SU-DHL-6 (cell line): ENCODE measurements at regions not wholly inside any gene's neighbourhood (a gene's known extent, or its start where the extent isn't known, plus 50 kb on each side); places are given as distances from the start of the nearest gene placed in this dataset.

ENCODE experiments used
- H2AFZ ChIP-seq: fragments of 200-600 bp; sonication (generic); 2 replicates; pipeline ENCODE4 v1.6.1; 2014; ENCODE audit warnings: low read depth, mild to moderate bottlenecking, moderate library complexity, mixed read lengths, antibody characterized with exemption, low read length; ENCODE audit not compliant: severe bottlenecking
- H3F3A ChIP-seq: fragments of 200-600 bp; shearing (Covaris generic); 2 replicates; pipeline ENCODE4 v1.6.0; 2016; ENCODE audit warnings: antibody characterized with exemption, mild to moderate bottlenecking; ENCODE audit not compliant: insufficient read depth
- H3K27ac ChIP-seq: fragments of 200-600 bp; sonication (generic); 2 replicates; pipeline ENCODE4 v1.5.1; 2016; ENCODE audit warnings: low read depth, mild to moderate bottlenecking, low read length, moderate library complexity, mixed read lengths
- H3K27me3 ChIP-seq: fragments of 200-600 bp; sonication (generic), shearing (Covaris generic); 2 replicates; pipeline ENCODE4 v1.6.0; 2014; ENCODE audit warnings: mild to moderate bottlenecking, low read length
- H3K36me3 ChIP-seq: fragments of 200-600 bp; sonication (generic); 2 replicates; pipeline ENCODE4 v1.6.1; 2014; ENCODE audit warnings: mild to moderate bottlenecking, low read length, mixed read lengths
- H3K4me2 ChIP-seq: fragments of 300-600, 200-600 bp; shearing (Covaris generic), sonication (generic); 2 replicates; pipeline ENCODE4 v1.6.0; 2014; ENCODE audit warnings: low read length, low read depth, mild to moderate bottlenecking; ENCODE audit not compliant: poor library complexity, severe bottlenecking
- H3K4me3 ChIP-seq: fragments of 200-600 bp; sonication (generic); 2 replicates; pipeline ENCODE4 v1.5.1; 2014; ENCODE audit warnings: antibody characterized with exemption, low read length, mild to moderate bottlenecking, mixed read lengths; ENCODE audit not compliant: insufficient read depth, poor library complexity, severe bottlenecking
- H3K79me2 ChIP-seq: fragments of 200-600 bp; sonication (generic); 2 replicates; pipeline ENCODE4 v1.6.1; 2014; ENCODE audit warnings: mild to moderate bottlenecking, low read length, moderate library complexity; ENCODE audit not compliant: insufficient read depth
- H3K9ac ChIP-seq: fragments of 200-600 bp; sonication (generic); 2 replicates; pipeline ENCODE4 v1.7.0; 2014; ENCODE audit warnings: mild to moderate bottlenecking, low read length
- H3K9me2 ChIP-seq: fragments of 200-600 bp; sonication (generic); replicated peaks from 2 replicates; pipeline ENCODE4 v1.6.1; 2014; ENCODE audit warnings: low read length; ENCODE audit not compliant: insufficient read depth
- H3K9me3 ChIP-seq: fragments of 200-600 bp; sonication (generic); 2 replicates; pipeline ENCODE4 v1.6.1; 2014; ENCODE audit warnings: low read length, mixed read lengths; ENCODE audit not compliant: insufficient read depth
- H4K20me1 ChIP-seq: fragments of 200-600 bp; sonication (generic); 2 replicates; pipeline ENCODE4 v1.6.1; 2014; ENCODE audit warnings: low read depth, mild to moderate bottlenecking, antibody characterized with exemption, low read length, moderate library complexity, mixed read lengths
- CTCF ChIP-seq: fragments of 200-600 bp; sonication (generic); IDR thresholded peaks from one replicate; pipeline ENCODE4 v1.5.1; 2017; ENCODE audit warnings: antibody characterized with exemption, mild to moderate bottlenecking, low read length, moderate library complexity; ENCODE audit not compliant: insufficient read depth, poor library complexity, severe bottlenecking
- EZH2phosphoT487 ChIP-seq: fragments of 200-600 bp; sonication (generic), shearing (Covaris generic); conservative IDR thresholded peaks from 2 replicates; pipeline ENCODE4 v1.6.1; 2018; ENCODE audit warnings: mild to moderate bottlenecking, antibody characterized with exemption, low read length, moderate library complexity, mixed read lengths

GRCh38 chr10:123509338-123509737 is 156.8 kb upstream of the GPR26 start:
- Histone ChIP-seq H3K9me2 (no peaks in the 10 kb centered on the region), H2AFZ (no peak overlapping the region), H3K27me3 (no peaks in the 10 kb centered on the region), H3K4me3 (no peak overlapping the region), H3K27ac (no peak overlapping the region), H3K36me3 (no peaks in the 10 kb centered on the region), H3F3A (no peaks in the 10 kb centered on the region), H3K9ac (no peak overlapping the region), H3K4me2 (no peak overlapping the region), H3K79me2 (no peaks in the 10 kb centered on the region), H4K20me1 (no peaks in the 10 kb centered on the region), H3K9me3 (no peaks in the 10 kb centered on the region)
- TF ChIP-seq EZH2phosphoT487 (no peak), CTCF (no peak)

- H3K27me3 ChIP-seq, result no peaks in the 10 kb centered on the region
- H3K9me3 ChIP-seq, result no peaks in the 10 kb centered on the region
- no peak overlapping the region for H3K9ac ChIP-seq
- H4K20me1 ChIP-seq, result no peaks in the 10 kb centered on the region
- H3F3A ChIP-seq, result no peaks in the 10 kb centered on the region
- no peak overlapping the region for H3K27ac ChIP-seq
- no peak overlapping the region for H3K4me2 ChIP-seq
- no peaks in the 10 kb centered on the region for H3K9me2 ChIP-seq
- no peaks in the 10 kb centered on the region for H3K36me3 ChIP-seq
- no peak overlapping the region for H3K4me3 ChIP-seq
- H3K79me2 ChIP-seq, result no peaks in the 10 kb centered on the region
- TF ChIP-seq EZH2phosphoT487, result no peak
- TF ChIP-seq CTCF, result no peak
- no peak overlapping the region for H2AFZ ChIP-seq
Measured at GRCh38 chr10:123512901-123513775, 153.0 kb upstream of the GPR26 start.

GRCh38 chr10:123513870-123514269 is 152.3 kb upstream of the GPR26 start:
- no peak for TF ChIP-seq CTCF
- no peak for TF ChIP-seq EZH2phosphoT487
- H3K4me2 ChIP-seq, result no peak overlapping the region
- H4K20me1 ChIP-seq, result no peaks in the 10 kb centered on the region
- no peak overlapping the region for H2AFZ ChIP-seq
- H3K4me3 ChIP-seq, result no peak overlapping the region
- H3F3A ChIP-seq, result no peaks in the 10 kb centered on the region
- no peaks in the 10 kb centered on the region for H3K36me3 ChIP-seq
- H3K9me3 ChIP-seq, result no peaks in the 10 kb centered on the region
- no peaks in the 10 kb centered on the region for H3K27me3 ChIP-seq
- H3K9ac ChIP-seq, result no peak overlapping the region
- no peaks in the 10 kb centered on the region for H3K9me2 ChIP-seq
- no peak overlapping the region for H3K27ac ChIP-seq
- no peaks in the 10 kb centered on the region for H3K79me2 ChIP-seq
